ENCODE measurements at regions not wholly inside any gene's neighbourhood (a gene's known extent, or its start where the extent isn't known, plus 50 kb on each side); places are given as distances from the start of the nearest gene placed in this dataset.

DNA sequence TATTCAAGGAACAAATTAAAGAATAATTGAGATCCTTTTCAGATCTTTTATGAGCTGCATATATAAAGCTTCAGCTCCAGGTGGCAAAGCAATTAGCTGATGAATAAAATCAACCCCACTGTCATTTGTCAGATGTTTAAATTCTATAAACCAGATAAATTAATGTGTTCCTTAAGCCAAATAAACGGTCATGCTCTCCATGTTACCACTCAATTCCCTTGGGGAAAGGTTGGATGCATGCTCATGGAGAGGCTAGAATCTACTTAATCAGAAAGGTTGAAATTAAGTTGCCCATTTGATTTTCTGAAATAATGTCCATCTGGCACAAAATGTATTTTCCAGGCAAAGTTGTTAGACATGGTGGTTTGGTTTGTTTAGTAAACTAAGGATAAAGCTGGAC lies 282.5 kb upstream of the SPRED2 start:
- TF ChIP-seq, protein P1, sequence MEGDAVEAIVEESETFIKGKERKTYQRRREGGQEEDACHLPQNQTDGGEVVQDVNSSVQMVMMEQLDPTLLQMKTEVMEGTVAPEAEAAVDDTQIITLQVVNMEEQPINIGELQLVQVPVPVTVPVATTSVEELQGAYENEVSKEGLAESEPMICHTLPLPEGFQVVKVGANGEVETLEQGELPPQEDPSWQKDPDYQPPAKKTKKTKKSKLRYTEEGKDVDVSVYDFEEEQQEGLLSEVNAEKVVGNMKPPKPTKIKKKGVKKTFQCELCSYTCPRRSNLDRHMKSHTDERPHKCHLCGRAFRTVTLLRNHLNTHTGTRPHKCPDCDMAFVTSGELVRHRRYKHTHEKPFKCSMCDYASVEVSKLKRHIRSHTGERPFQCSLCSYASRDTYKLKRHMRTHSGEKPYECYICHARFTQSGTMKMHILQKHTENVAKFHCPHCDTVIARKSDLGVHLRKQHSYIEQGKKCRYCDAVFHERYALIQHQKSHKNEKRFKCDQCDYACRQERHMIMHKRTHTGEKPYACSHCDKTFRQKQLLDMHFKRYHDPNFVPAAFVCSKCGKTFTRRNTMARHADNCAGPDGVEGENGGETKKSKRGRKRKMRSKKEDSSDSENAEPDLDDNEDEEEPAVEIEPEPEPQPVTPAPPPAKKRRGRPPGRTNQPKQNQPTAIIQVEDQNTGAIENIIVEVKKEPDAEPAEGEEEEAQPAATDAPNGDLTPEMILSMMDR (IDR thresholded peaks at IDR 0.05; ENCODE audit: borderline replicate concordance, extremely low read depth, low read length, poor library complexity, severe bottlenecking): no peak
- TF ChIP-seq EZH2 (IDR thresholded peaks at IDR 0.05; ENCODE audit: borderline replicate concordance, low read depth, low read length, severe bottlenecking): no peak
